OCI-LY3 (cell line): ENCODE measurements at regions not wholly inside any gene's neighbourhood (a gene's known extent, or its start where the extent isn't known, plus 50 kb on each side); places are given as distances from the start of the nearest gene placed in this dataset.

Source experiments
- EZH2phosphoT487 ChIP-seq: fragments of 200-600 bp; shearing (Covaris generic); IDR thresholded peaks from 2 replicates; pipeline ENCODE4 v1.6.1; 2018; ENCODE audit warnings: antibody characterized with exemption, mixed run types, low read depth
- TF ChIP-seq, protein P1 (sequence below): fragments of 200-600, 300-600 bp; sonication (generic); IDR thresholded peaks from 2 replicates; pipeline ENCODE4 v1.5.1; 2014; ENCODE audit warnings: antibody characterized with exemption, low read length, low read depth

DNA sequence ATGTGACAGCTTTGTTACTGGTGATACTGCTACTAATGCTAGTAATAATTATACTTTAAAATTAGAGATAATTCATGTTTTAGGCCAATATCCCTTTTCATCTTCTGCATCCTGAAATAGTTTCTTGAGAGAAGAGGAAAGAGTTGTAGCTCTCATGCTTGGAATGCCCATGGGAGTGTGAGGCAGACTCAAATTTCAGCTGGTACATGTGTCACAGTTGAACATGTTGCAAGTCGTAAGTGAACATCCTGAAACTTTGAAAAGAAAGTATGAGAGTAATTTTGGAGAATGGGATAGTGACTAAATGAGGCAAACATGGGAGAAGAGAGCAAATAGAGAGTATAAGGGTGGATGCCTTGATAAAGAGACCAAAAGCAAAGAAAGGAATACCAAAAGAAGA, 168.0 kb downstream of the TMTC3 start:
- TF ChIP-seq, protein P1, sequence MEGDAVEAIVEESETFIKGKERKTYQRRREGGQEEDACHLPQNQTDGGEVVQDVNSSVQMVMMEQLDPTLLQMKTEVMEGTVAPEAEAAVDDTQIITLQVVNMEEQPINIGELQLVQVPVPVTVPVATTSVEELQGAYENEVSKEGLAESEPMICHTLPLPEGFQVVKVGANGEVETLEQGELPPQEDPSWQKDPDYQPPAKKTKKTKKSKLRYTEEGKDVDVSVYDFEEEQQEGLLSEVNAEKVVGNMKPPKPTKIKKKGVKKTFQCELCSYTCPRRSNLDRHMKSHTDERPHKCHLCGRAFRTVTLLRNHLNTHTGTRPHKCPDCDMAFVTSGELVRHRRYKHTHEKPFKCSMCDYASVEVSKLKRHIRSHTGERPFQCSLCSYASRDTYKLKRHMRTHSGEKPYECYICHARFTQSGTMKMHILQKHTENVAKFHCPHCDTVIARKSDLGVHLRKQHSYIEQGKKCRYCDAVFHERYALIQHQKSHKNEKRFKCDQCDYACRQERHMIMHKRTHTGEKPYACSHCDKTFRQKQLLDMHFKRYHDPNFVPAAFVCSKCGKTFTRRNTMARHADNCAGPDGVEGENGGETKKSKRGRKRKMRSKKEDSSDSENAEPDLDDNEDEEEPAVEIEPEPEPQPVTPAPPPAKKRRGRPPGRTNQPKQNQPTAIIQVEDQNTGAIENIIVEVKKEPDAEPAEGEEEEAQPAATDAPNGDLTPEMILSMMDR, result no peak
- no peak for TF ChIP-seq EZH2phosphoT487
